Panc1 (cell line): ENCODE measurements at regions not wholly inside any gene's neighbourhood (a gene's known extent, or its start where the extent isn't known, plus 50 kb on each side); places are given as distances from the start of the nearest gene placed in this dataset.

Experiments
- ATAC-seq: fragments of 200-7000 bp; cut with Tn5 transposase; 2 replicates; pipeline ENCODE4 v1.9.1; 2020; ENCODE audit warnings: mild to moderate bottlenecking, moderate library complexity
- BruUV-seq: library from RNA; stranded (reverse); fragments of 400-500 nt; replicated peaks from 2 replicates; lab custom pipeline; 2021; lab: Mats Ljungman, UMichigan
- CTCF ChIA-PET: fragments of 300-600 bp; sonication (Branson Sonifier 250); formaldehyde crosslinking; loops from one replicate; lab custom pipeline; 2022; ENCODE audit warnings: antibody characterized with exemption; lab: Charles Lee
- POLR2A ChIA-PET: fragments of 300-600 bp; sonication (Branson Sonifier 250); formaldehyde crosslinking; loops from one replicate; lab custom pipeline; 2022; ENCODE audit warnings: antibody characterized with exemption; lab: Charles Lee
- DNase-seq: peaks from one replicate; pipeline ENCODE4 v3.0.0-alpha.2; 2010; ENCODE audit warnings: low read depth, low spot score
- H3K27ac ChIP-seq: 2 replicates; pipeline ENCODE4 v1.5.1; 2011; ENCODE audit warnings: mild to moderate bottlenecking, low read length, inconsistent platforms
- H3K27me3 ChIP-seq: fragments of 200-500 bp; sonication (Bioruptor generic); 2 replicates; pipeline ENCODE4 v1.6.0; 2014; ENCODE audit warnings: low read length, inconsistent platforms; ENCODE audit not compliant: control insufficient read depth, insufficient read depth
- H3K36me3 ChIP-seq: fragments of 200-500 bp; sonication (Bioruptor generic); 2 replicates; pipeline ENCODE4 v1.5.1; 2014; ENCODE audit warnings: inconsistent platforms, mild to moderate bottlenecking, low read length, moderate library complexity; ENCODE audit not compliant: control insufficient read depth, insufficient read depth
- H3K4me1 ChIP-seq: 2 replicates; pipeline ENCODE4 v1.5.1; 2011; ENCODE audit warnings: inconsistent platforms, mild to moderate bottlenecking, low read length, moderate library complexity; ENCODE audit not compliant: control insufficient read depth, insufficient read depth
- H3K4me3 ChIP-seq, 2 experiments: 2 replicates each; pipeline ENCODE4 v1.5.1; 2011 to 2012; ENCODE audit warnings: low read depth in 2 of 2, low read length in 2 of 2, mild to moderate bottlenecking in 2 of 2, inconsistent platforms in 1 of 2, moderate library complexity in 1 of 2
- H3K9me3 ChIP-seq: fragments of 200-500 bp; sonication (Bioruptor generic); 2 replicates; pipeline ENCODE4 v1.5.1; 2014; ENCODE audit warnings: low read depth, mild to moderate bottlenecking, inconsistent platforms, low read length, moderate library complexity; ENCODE audit not compliant: control insufficient read depth, insufficient read depth
- CTCF ChIP-seq: fragments of 450-650 bp; IDR thresholded peaks from 2 replicates; pipeline ENCODE4 v1.5.1; 2017; ENCODE audit warnings: mild to moderate bottlenecking
- POLR2AphosphoS5 ChIP-seq: IDR thresholded peaks from 2 replicates; pipeline ENCODE4 v1.6.1; 2012; ENCODE audit warnings: mild to moderate bottlenecking, low read depth, low read length, moderate library complexity
- REST ChIP-seq, 2 experiments: IDR thresholded peaks; 2 replicates each; pipeline ENCODE4 v1.6.1; 2011 to 2012; ENCODE audit warnings: low read depth in 2 of 2, control low read depth in 1 of 2, low read length in 1 of 2, mild to moderate bottlenecking in 1 of 2, moderate library complexity in 1 of 2; ENCODE audit not compliant: insufficient read depth in 1 of 2
- SIN3A ChIP-seq: IDR thresholded peaks from 2 replicates; pipeline ENCODE4 v1.6.1; 2012; ENCODE audit warnings: low read depth, mild to moderate bottlenecking, low read length, moderate library complexity, borderline replicate concordance; ENCODE audit not compliant: insufficient read depth
- TCF7L2 ChIP-seq: IDR thresholded peaks from 2 replicates; pipeline ENCODE4 v1.6.1; 2011; ENCODE audit warnings: mild to moderate bottlenecking, low read depth, low read length, inconsistent platforms
- in situ Hi-C: cut with HindIII; loops from 2 replicates; pipeline ENCODE4 v1.10.0; 2016; ENCODE audit warnings: low sequenced_read_pairs, low pct_unique_long_range_greater_than_20kb
- intact Hi-C: fragments of 100-400 bp; cut with micrococcal nuclease; formaldehyde crosslinking; loops from one replicate; pipeline ENCODE4 v1.10.0; 2022; ENCODE audit not compliant: unreplicated experiment

- H3K4me1 ChIP-seq: no peaks in the 10 kb centered on the region
- H3K4me3 ChIP-seq: no peak overlapping the region
- DNase-seq: no peak
- no peak overlapping the region for H3K27ac ChIP-seq
- no peaks in the 10 kb centered on the region for H3K9me3 ChIP-seq
- no peak for TF ChIP-seq POLR2AphosphoS5
- TF ChIP-seq REST (IDR thresholded peaks at IDR 0.05; ENCODE audit: insufficient read depth in 1 of 2, low read depth in 2 of 2, low read length in 1 of 2): no peak
- TF ChIP-seq CTCF: no peak
- TF ChIP-seq SIN3A: no peak
- TF ChIP-seq TCF7L2: no peak
- POLR2A ChIA-PET: no interaction called here
- H3K27me3 ChIP-seq: 0 out of 2 replicates have a peak, but pooled peaks cover 2% of the 10 kb centered on the region
- no peak for ATAC-seq
- no TSS peak for BruUV-seq
- in situ Hi-C loops (no loop called here), intact Hi-C loops (no loop called here)
- CTCF ChIA-PET: no interaction called here
- no peaks in the 10 kb centered on the region for H3K36me3 ChIP-seq
Measured at GRCh38 chr7:38057829-38058228, 120.2 kb upstream of the STARD3NL start.

- Histone ChIP-seq H3K27ac (no peak overlapping the region), H3K9me3 (no peaks in the 10 kb centered on the region), H3K4me1 (no peaks in the 10 kb centered on the region), H3K36me3 (no peaks in the 10 kb centered on the region), H3K4me3 (no peak overlapping the region), H3K27me3 (0 out of 2 replicates have a peak, but pooled peaks cover 2% of the 10 kb centered on the region)
- ChIA-PET CTCF (no interaction called here), POLR2A (no interaction called here)
- BruUV-seq: no TSS peak
- in situ Hi-C loops (no loop called here), intact Hi-C loops (no loop called here)
- no peak for DNase-seq
- ATAC-seq: no peak
- no peak for TF ChIP-seq CTCF
- no peak for TF ChIP-seq REST (IDR thresholded peaks at IDR 0.05; ENCODE audit: insufficient read depth in 1 of 2, low read depth in 2 of 2, low read length in 1 of 2)
- TF ChIP-seq SIN3A: no peak
- no peak for TF ChIP-seq TCF7L2
- no peak for TF ChIP-seq POLR2AphosphoS5
Measured at GRCh38 chr7:38060116-38060515, 117.9 kb upstream of the STARD3NL start.
